LNCAP (cell line): ENCODE measurements at regions not wholly inside any gene's neighbourhood (a gene's known extent, or its start where the extent isn't known, plus 50 kb on each side); places are given as distances from the start of the nearest gene placed in this dataset.

ENCODE experiments used
- TF ChIP-seq, protein P1 (sequence below): fragments of 450-650 bp; IDR thresholded peaks from 2 replicates; pipeline ENCODE4 v1.5.1; 2017; ENCODE audit warnings: mild to moderate bottlenecking

DNA sequence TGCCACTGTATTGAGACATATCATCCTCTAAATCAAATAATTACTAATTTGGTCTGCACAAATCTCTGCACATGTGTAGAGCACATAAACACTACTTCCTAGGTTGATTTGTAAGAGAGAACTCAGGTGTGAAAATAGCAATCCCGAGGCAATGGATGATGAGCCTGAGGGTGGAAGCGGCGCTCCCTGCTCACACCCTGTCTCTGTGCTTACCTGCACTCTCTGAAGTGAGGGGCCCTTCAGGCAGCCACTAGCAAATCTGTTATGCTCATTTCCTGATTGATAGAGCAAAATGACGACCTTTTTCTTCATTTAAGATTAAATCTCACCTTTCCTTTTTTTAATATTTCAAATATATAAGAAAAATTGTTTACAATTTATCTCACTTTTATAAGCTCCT is 1995.7 kb upstream of the AGA start:
- TF ChIP-seq, protein P1, sequence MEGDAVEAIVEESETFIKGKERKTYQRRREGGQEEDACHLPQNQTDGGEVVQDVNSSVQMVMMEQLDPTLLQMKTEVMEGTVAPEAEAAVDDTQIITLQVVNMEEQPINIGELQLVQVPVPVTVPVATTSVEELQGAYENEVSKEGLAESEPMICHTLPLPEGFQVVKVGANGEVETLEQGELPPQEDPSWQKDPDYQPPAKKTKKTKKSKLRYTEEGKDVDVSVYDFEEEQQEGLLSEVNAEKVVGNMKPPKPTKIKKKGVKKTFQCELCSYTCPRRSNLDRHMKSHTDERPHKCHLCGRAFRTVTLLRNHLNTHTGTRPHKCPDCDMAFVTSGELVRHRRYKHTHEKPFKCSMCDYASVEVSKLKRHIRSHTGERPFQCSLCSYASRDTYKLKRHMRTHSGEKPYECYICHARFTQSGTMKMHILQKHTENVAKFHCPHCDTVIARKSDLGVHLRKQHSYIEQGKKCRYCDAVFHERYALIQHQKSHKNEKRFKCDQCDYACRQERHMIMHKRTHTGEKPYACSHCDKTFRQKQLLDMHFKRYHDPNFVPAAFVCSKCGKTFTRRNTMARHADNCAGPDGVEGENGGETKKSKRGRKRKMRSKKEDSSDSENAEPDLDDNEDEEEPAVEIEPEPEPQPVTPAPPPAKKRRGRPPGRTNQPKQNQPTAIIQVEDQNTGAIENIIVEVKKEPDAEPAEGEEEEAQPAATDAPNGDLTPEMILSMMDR = no peak

DNA sequence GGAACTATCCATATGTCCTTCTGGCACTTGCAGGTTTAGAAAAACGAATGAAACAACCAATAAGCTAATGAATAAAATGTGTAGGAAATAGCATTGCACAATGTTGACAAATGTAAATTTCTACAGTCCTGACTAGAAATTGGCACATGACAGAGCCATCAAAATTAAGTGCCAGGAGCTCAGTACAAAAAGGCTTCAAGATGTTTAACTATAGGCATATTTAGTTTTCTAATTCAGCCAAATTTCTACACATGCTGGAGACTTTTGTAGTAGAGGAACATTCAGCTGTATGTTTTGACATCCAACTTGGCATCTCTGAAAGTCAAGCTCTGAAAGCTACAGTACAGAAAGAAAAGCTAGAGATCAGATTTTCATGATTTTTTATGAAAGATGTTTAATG is 1999.4 kb upstream of the AGA start:
- TF ChIP-seq, protein P1 = no peak

DNA sequence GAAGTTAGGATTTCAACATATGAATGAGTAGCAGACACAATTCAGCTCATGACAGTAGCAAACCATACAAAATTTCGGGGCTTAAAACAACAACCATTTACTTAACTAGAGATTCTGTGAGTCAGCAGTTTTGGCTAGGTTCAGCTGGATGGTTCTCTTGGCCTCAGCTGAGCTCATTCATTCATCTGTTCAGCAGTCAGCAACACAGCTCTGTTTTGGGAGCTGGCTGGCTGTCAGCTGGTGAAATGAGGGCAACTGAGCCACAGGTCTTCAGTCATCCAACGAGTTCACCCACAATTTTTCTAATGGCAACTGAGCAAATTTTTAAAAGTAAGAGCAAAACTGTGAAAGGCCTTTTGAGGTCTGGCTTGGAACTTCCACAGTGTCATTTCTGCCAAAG is 2005.1 kb upstream of the AGA start:
- TF ChIP-seq, protein P1 = no peak

DNA sequence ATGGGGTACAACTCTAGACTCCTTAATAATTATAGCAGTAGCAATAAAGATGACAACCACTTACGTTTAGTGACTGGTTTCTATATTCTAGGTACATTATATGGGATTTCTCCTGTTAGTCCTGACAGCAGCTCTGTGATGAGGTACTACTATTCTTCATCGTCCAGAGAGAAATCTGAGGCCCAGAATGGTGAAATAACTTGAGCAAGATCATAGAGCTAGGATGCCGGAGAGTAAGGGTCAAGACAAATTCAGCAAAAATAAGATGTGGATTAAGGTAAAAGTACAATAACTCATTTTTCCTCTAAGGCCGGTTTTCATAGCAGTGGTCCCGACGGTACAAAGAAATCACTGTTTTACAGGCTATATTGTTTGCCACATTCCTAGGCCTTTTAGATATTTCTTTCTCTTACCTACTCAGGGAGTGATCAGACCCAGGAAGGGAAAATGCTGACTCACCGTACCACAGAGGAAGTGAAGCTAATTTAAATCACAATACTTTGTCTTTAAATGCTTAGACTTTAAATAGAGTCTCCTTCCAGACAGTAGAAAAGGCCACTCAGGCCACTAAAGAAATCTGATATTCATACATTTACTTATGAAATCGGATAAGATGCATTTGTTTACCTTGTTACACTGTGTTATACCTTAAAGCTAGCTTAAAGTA is 2023.0 kb upstream of the AGA start:
- TF ChIP-seq, protein P1 = no peak

DNA sequence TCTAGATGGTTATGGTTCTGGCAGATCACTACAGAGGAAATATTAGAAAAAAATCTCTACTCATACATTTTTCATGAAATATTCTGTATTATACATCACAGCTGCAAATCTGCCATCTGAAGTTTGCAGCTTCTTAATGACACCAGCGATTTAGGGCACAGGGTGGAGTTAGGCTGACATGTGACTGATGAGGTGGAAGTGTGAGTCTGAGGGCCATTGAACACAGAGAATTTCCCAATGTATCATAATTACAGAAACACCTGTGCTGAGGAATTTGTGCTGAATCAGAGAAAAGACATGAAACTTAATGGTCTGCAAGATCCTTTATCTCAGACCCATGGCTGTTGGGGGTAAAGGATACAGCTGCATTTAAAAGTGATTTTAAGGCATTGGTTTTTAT is 2025.6 kb upstream of the AGA start:
- TF ChIP-seq, protein P1 = no peak

DNA sequence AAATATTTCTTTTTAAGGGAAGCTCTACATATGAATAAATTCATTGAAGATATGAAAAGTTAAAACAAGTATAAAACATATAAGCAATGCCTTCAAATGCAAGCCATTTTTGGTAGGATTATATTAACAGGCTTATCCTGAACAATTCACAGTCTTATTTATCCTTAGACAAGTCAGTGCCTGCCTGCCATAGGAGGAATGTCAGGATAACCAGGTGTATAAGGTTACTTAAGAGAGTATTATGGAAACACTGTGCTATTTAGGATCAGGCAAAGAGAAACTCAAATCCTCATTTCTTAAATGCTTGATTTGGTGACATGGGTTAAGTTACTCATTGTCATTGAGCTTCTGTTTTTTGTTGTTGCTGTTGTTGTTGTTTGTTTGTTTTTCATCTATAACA is 2029.9 kb upstream of the AGA start:
- TF ChIP-seq, protein P1 = no peak

DNA sequence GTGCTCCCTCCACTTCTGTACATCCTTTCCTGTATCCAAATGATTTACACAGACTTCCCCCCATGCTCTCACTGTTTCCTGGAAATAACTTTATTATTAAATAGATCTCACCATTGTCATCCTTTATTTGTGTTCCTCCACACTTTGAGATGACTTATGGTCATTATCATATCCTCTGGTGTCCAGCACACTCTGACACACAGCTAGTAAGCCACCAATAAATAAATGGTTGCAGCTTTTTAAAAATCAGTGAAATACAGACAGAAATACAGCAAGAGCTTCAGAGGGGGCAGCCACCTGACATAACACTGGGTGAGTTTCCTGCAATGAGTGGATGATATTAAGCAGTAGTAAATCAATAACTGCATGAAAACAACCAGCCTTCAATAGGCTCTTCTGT is 2036.4 kb upstream of the AGA start:
- TF ChIP-seq, protein P1 = no peak

DNA sequence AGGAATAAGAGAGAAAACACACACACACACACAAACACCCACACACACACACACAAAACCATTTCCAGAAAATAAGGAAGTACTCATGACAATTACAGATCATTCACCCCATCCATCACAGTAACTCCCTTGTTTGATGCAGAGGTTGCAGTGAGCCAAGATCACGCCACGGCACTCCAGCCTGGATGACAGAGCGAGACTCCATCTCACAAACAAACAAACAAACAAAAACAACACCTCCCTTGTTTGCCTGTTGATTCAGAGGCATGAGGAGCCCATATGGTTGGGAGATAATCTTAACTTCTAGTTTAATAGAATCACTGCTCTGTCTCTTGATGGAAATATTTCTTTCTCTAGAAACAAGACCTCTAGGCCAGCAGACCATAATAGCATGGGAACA is 2043.5 kb upstream of the AGA start:
- TF ChIP-seq, protein P1 = no peak
